H54 (cell line): ENCODE measurements at regions not wholly inside any gene's neighbourhood (a gene's known extent, or its start where the extent isn't known, plus 50 kb on each side); places are given as distances from the start of the nearest gene placed in this dataset.

Experiments
- DNase-seq: peaks from one replicate; pipeline ENCODE4 v3.0.0; 2011; ENCODE audit warnings: low spot score, mixed read lengths; ENCODE audit not compliant: insufficient read length
- FAIRE-seq: peaks from 3 replicates; lab custom pipeline; 2011; peaks lifted over from hg19 to GRCh38; lab: Jason Lieb, UNC
- POLR2A ChIP-seq: IDR thresholded peaks from 2 replicates; pipeline ENCODE4 v1.6.1; 2011; ENCODE audit warnings: low read depth, mild to moderate bottlenecking, low read length

GRCh38 chr16:56108724-56109123, 82.6 kb upstream of the GNAO1 start:
- no peak for FAIRE-seq
- no peak for DNase-seq

DNA sequence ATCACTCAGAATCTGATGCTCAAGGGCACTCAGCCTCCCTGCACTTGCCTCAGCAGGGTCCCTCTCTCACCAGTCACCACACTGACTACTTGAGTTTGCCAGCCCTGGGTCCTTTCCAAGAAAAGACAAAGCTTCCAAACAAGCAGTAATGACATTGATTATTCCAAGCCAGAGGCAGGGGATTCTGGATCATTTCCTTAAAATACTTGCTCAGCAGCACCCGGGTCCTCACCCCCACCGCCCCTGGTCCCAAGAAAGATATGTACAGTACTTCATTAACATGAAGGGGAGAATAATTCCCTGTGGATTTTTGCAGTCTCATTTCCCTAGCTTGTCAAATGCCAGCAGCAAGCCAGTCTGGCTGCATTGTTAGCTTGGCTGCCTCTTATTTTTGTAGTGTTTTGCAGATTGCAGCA, 83.2 kb upstream of the GNAO1 start:
- DNase-seq (no peak), FAIRE-seq (no peak)
- TF ChIP-seq POLR2A = no peak

More at GRCh38 chr16:56108724-56109123, 82.6 kb upstream of the GNAO1 start:
- TF ChIP-seq POLR2A = no peak

DNA sequence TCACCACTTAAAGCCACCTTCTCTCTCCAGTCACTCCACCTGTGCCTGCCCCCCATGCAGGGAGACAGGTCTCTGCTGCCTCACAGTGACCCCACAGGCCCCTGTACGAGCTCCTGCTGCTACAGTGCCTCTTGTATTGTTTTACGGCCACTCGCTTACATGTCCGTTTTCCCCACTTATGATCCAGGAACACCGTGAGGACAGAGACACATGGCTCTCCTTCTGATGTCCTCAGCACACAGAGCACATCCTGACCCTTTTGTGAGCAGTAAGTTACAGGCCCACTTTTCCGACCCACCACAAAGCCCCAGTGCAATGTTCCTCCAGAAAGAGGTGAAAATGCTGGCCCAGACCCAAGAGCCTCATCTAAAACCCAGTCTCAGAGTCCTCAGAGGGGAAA, 84.8 kb upstream of the GNAO1 start:
- FAIRE-seq (no peak), DNase-seq (no peak)
- TF ChIP-seq POLR2A = no peak

DNA sequence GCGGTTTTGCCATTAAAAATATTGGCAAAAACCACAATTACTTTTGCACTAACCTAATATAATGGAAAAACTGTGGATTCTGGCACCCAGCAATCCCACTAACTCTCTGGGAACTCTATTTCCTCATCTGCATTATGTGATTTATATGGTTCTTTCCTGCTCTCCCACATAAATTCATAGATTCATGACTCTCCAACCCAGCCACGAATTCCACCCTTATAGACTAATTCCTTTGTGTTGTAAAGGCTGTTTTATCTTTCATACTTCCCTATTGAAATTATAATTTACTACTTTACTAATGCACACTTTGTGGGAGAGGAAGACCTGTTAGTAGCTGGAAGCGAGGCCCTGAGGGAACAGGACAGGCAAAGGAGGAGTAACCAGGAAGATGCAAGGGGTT, 88.4 kb upstream of the GNAO1 start:
- no peak for TF ChIP-seq POLR2A
- no peak for FAIRE-seq
- DNase-seq = no peak

GRCh38 chr16:56102183-56102686, 89.1 kb upstream of the GNAO1 start:
- no peak for TF ChIP-seq POLR2A
- no peak for DNase-seq
- no peak for FAIRE-seq

- TF ChIP-seq POLR2A = no peak
- DNase-seq (no peak), FAIRE-seq (no peak)
Observed at GRCh38 chr16:56101480-56101879, 89.8 kb upstream of the GNAO1 start.

DNA sequence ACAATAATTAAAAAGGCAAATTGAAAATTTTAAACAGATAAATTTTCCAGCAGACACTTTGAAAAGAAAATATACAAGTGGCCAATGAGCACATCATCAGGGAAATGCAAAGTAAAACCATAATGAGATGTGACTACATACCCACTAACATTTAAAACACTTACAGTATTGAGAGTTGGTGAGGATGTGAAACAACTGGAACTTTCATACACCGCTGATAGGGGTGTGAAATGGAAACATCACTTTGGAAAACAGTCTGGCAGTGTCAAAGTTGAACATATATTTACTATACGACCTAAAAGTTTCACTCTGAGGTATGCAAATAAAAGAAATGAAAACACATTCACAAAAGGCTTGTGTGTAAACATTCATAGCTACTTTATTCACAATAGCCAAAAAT, 94.0 kb upstream of the GNAO1 start:
- DNase-seq (no peak), FAIRE-seq (no peak)
- no peak for TF ChIP-seq POLR2A

DNA sequence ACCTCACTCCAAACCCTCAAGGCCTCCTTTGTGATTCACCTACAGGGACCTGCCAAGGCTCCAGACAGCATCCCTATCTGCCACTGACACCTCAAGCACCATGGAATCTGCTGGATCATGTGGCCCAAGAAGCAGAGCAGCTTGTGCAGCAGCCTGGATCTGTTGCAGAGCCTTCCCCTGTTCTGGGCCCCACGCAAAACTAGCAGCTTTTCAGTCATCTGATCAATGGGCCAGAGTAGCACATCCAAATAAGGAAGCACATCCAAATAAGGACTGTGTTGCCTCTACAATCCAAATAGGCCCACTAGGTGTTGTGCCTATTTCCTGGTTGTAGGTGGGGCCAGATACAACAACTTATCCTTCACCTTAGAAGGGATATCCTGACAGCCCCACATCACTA, 97.1 kb upstream of the GNAO1 start:
- no peak for TF ChIP-seq POLR2A
- DNase-seq (no peak), FAIRE-seq (no peak)

- DNase-seq (no peak), FAIRE-seq (no peak)
- no peak for TF ChIP-seq POLR2A
Observed at GRCh38 chr16:56093055-56093454, 98.2 kb upstream of the GNAO1 start.

DNA sequence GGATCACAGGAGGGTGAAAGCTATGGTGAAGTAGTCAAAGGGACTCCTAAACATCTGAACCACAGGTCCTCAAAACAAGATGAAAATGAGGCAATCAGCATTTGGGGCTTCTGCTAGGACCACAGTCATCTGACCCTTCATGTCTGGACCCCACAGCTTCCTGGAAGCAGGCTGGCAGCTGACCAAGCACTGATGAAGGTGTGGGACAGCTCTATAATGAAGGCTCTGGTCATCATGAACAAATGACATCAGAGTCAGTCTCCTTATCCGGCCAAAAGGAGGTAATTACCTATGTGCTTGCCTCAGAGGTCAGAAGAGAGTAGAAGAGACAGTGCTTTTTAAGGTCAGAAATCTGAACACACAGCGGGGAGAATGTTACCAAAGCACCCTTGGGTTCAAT, 101.2 kb upstream of the GNAO1 start:
- DNase-seq = no peak
- no peak for FAIRE-seq
- no peak for TF ChIP-seq POLR2A

GRCh38 chr16:56087626-56088025, 103.7 kb upstream of the GNAO1 start:
- TF ChIP-seq POLR2A = no peak
- FAIRE-seq (no peak), DNase-seq (no peak)

DNA sequence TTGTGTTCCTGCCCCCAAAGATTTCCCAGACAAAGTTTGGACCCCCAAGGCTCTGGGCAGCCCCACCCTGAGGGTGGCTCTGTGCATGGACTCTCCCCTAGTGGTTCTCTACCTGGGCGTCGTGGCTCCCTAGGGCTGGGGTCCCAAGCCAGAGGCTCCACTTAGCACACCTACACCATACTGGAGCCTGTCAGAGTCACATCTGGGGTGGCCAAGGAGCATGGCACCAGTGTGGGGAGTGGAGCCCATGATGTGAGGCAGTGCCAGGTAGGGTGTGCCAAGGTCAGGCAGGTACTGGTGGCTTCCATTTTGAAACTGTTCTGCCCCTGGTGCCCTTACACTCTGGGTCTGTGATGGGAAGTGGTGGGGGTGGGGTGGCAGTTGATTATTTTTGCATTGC, 109.9 kb upstream of the GNAO1 start:
- DNase-seq = no peak
- TF ChIP-seq POLR2A = no peak
- no peak for FAIRE-seq

- FAIRE-seq = no peak
- DNase-seq = no peak
- no peak for TF ChIP-seq POLR2A
Observed at GRCh38 chr16:56075732-56076388, 115.4 kb upstream of the GNAO1 start.

GRCh38 chr16:56073508-56073907, 117.8 kb upstream of the GNAO1 start:
- FAIRE-seq (no peak), DNase-seq (no peak)
- TF ChIP-seq POLR2A = no peak

DNA sequence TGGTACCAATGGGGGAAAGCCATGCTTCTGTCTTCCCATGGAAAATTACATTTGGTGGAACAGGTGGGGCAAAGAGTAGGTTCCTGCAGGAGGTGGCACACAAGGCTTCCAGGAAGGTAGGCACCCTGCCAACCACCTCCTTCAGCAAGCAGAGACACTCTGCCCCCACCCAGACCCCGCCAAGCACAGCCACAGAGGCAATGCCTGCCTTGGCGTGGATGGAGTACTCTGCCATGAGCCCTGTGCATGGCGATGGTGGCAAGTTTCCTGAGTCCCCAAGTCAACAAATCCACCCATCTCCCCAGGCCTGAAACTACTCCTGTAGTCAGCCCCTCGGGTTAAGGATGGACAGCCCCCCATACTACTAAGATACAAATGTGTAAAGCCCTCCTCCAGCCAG, 119.2 kb upstream of the GNAO1 start:
- no peak for TF ChIP-seq POLR2A
- DNase-seq = no peak
- FAIRE-seq = no peak
